ENCODE measurements at regions not wholly inside any gene's neighbourhood (a gene's known extent, or its start where the extent isn't known, plus 50 kb on each side); places are given as distances from the start of the nearest gene placed in this dataset.

GRCh38 chr17:77700165-77700881, 258.2 kb upstream of the TNRC6C start:
- TF ChIP-seq CTCF (IDR thresholded peaks at IDR 0.05) (no peak), ZFX (IDR thresholded peaks at IDR 0.05; ENCODE audit: borderline replicate concordance) (no peak)

All from 22Rv1 (cell line).